ENCODE measurements at regions not wholly inside any gene's neighbourhood (a gene's known extent, or its start where the extent isn't known, plus 50 kb on each side); places are given as distances from the start of the nearest gene placed in this dataset.
"Not testable (repeated sequence)": the region's sequence is repeated elsewhere in the genome, so short reads cannot be mapped to it uniquely, and the experiment has no call there.

DNA sequence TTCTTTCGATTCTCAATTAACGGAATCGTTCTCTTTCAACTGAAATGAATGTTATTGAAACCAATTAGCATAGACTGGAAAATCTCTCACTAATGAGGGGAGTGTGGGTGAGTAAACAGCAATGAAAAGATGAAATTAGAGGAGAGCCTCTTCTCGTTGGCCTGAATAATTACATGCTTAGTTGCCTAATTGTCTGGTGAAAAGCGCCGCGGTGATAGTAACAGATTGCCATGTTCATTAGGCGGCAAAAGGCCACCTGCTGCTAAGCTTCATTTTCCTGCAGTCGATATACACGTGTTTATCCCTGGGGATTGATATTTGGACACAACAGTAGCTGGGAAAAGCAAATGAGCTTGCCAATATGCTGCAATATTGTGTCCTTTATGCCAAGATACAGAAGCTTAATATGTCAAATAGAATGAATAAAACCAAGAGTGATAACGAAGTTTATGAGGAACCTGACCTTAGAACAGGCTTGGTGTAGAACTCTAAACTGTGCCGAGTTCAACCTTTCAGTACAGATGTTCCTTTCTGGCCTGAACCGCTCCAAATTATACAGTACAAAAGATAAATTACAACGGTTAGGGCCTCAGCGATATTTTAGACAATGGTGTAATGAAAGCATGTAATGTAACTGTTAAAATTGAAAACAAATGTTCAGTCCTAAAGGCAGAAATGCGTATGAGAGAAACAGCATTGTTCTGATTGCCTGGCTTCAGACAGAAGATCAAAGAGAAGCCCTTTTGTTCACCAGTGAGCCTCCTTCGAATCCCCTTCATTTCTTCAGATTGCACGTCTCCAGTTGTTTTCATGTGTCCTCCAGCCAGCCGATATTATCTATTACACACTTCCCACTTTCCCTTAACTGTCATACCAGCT, 185.2 kb downstream of the SHOX2 start:
- DNase-seq: no peak

DNA sequence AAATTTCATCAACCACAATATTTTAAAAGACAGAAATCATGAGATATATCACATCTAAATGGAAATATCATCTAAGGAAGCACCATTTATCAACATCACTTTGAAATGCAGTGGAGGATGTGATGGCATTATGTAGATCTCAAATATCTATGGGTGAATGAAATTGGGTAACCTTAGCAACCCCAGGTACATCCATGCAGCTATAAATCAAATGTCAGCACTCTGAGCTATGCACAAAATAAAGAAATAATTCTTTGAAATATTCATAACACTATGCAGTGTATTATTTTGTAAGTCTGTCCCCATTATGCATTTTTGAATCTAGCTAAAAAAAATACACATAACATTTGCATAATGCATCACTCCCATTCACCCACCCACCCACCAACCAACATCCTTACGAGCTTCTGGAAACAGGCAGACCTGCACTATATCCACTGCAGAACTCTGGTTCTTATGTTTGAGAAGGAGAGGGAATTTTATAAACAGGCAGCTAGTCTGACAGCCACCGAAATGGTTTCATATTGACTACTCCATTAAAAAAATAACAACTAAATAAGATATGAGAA, 186.8 kb downstream of the SHOX2 start:
- no peak for DNase-seq

DNA sequence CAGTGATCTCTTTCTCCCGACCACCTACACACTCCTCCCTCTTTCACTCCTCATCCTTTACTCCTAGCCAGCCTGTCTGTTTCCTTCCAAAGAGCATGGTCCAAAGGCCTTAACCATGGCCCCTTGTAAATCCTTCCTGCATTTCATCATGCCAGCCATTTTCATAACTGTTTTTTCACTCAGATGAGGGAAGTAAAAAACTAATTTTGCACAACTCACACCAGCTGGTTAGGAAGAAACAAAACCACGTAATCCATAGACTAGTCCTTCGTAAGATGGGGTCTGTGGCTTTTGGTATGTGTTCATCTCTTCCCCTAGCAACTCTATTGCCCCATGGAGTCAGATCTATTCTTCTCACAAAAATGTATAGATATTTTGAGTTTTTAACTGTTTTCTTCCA, 187.8 kb downstream of the SHOX2 start:
- no peak for DNase-seq

DNA sequence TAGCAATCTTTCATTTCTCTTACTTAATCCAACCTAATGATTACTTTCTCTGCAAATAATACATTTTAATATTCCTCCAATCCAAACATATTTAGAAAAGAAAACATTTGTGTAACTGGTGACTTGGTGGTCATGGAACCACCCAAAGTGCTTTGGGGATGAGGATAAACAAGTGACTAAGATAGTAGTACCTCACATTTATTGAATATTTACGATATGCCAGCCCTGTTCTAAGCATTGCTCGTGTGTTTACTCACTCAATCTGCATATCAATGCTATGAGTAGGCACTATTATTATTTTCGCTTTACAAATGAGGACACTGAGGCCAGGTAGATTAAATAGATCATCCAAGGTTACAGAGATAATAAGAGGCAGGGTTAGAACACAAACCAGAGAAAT, 189.5 kb downstream of the SHOX2 start:
- DNase-seq: no peak

DNA sequence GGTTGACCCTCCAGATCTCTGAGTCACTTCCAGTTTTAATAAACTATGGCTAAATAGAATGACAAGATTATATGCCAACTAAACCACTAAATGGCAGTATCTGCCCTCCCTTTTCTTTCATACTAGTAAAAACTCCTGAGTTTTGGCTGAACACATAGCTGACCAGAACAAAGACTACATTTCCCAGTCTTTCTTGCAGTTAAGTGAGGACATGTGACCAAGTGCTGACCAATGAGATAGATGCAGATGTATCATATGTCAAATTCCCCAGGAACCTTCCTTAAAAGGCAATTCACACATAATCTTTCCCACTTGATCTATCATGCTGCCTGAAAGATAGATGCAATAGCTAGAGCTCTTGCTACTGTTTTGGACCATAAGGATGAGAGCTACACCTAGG, 191.3 kb downstream of the SHOX2 start:
- DNase-seq: no peak

DNA sequence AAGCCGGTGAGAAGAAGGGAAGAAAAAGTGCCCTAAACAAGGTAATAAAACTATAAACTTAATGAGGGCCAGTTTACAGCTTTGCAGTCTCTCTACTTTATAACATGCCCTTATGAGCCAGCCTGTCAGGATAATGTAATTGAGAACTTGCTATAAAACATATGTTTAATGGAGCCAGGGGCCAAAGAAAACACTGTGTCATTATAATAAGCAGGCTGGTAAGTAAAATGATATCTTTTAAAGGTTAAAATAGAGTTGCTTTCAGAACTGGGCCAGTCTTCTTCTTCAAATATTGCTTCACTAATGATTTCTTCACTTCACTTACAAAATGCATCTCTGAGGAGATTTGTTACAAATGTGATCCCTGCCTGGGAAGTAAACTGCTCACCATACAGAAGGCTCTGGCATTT, 192.5 kb downstream of the SHOX2 start:
- no peak for DNase-seq

DNA sequence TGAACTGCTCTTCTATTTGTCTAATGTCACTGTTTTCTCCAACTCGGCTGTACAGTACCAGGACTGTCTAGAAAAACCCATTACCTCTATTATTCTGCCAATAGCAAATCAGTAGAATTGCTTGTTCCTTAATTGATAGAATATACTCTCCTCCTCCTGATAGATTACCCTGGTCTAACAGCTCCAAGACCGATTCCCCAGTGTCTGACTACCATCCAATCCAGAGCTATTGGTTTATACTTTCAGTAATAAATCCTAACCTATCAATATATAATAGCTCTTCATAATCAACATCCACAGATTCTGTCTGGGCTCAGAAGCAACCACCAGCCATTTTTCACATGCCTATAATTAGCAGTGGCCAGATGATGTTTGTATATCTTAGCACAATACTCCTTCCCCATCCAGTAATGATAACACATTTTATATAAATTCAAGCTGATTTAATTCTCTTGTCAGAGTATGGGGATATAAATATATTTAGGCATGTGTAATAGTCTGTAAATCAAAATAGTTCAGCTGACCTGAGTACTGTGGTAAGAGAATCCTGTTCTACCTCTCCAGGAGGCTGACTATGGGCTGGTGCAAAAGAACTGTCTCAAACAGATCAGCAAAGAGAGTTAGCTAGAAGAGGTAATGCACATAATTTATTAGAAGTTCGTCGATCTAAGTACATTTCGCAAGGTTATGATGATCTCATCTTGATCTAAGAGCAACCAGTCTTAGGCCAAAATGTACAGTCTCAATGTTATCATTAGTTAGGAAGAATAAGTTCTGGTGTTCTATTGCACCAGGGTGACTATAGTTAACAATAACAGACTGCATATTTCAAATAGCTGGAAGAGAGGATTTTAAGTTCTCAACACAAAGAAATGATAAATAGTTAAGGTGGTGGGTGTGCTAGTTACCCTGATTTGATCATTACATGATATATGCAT, 193.4 kb downstream of the SHOX2 start:
- no peak for DNase-seq

DNA sequence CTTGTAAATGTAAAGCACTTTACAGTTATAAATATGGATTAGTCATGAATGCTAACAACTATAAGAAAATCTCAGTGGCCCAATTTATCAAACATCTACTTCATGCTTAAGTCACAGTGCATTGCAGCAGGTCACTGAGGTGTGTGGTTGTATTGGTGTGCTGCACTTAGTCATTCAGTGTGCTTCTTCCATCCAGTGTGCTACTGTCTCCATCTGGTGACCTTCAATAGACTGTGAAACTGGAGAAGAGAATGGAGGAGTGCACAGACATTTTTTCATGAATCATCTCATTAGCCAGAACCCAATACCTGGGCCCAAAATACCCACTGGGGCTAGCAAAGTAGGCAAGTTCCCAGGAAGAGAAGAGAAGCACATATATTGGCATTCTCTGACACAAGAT, 199.6 kb downstream of the SHOX2 start:
- no peak for DNase-seq

DNA sequence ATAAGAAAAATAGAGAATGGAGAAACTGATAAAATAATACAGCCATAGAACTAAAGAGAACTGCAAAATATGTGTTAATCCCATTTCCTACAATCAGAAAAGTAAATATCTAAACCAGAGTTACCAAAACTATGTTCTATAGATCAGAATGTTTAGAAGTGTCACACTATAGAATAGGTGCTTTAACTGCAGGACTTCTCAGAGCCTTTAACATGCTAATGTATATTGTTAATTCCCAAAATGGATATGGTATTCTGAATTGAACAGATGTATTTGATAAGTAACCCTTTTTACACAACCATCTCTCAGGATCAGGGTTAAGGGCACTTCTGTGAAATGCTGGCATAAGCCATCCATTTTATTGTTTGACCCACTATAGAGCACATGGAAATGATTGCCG, 200.3 kb downstream of the SHOX2 start:
- no peak for DNase-seq

DNA sequence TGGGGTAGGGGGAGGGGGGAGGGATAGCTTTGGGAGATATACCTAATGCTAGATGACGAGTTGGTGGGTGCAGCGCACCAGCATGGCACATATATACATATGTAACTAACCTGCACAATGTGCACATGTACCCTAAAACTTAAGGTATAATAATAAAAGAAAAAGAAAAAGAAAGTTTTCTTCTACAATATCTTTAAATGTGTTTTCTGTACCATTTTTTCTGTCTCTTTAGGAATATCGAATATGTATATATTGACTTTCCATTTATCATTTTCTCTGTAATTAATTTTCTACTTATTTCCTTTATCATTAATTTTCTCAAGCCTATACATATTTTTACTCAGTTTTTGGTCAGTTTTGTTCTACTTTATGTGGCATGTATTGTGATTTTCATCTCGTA, 203.5 kb downstream of the SHOX2 start:
- not testable (repeated sequence) for DNase-seq

DNA sequence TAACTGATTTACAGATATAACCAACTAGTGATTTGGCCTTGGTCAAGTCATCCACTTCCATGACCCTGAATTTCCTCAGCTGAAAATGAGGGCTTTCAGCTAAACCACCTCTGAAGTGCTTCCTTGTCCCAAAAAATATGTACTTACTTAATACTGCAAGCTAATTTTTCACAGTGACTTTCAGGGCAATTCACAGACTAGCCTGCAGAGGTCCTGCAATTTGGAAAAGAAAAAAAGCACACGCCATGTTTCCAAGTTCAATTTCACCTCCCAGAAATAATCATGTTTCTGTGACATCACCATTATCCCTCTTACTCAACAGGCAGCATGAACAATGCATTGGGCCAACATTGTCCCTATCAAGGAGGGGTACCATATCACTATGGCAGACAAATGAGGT, 218.2 kb downstream of the SHOX2 start:
- no peak for DNase-seq

DNA sequence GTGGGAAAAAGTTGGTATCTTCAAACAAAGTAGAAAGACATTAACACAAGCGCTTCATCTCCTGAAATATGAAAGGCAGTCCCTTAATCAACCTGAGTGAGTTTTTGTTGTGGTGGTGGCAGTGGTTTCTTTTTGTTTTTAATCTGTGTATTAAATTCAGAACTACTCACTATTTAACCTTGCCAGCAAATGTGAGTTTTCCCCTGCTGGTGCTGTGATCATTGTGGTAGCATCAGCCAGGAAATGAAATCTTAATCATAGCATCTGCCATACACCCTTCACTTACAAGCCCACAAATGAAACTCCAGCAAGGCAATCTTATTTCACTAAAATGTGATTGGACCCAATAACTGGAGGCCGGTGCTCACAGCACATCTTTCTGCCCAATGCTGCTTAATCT, 229.7 kb downstream of the SHOX2 start:
- DNase-seq: no peak

DNA sequence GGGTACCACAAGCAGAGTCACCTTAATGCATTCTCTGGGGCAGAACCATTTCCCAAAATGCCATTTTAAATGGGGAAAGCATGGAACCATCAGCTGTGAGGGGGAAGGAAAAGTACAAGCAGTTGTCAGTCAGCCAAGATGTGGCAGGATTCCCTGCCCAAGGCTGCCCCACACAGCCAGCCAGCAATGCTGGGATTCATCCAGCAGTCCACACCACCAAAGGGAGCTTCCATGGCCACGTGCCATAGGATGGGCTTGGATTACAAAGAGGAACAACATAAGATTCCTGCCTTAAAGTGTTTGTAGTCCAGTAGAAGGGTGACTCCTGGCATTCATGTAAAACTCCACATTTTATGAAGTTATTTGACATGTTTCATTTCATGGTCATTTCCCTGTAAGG, 233.3 kb downstream of the SHOX2 start:
- no peak for DNase-seq

DNA sequence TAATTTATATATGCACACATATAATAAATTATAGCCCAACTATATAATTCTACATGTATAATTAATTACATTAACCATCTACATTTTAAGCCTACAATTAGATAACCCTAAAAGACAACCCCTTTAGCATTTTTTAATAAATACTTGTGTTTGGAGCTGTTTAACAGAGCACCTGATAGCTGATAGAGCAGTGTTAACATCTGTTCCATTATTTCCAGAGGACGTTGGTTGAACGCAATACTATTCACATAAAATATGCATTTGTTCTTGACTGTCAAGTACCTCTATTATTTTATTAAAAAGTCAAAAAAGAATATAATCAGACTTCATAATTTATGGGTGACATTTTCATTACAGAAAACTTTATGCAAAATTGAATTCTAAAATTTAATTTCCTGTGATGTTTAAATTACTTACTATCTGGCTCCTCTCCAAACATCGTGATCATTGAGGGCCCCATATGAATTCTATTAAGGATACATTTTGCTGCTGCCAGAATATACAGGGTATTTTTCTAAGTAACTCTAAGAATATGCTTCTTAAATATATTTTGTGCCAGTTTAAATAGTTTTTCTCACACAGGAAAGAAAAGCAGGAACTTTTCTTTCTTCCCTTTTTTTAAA, 234.3 kb downstream of the SHOX2 start:
- DNase-seq: no peak

DNA sequence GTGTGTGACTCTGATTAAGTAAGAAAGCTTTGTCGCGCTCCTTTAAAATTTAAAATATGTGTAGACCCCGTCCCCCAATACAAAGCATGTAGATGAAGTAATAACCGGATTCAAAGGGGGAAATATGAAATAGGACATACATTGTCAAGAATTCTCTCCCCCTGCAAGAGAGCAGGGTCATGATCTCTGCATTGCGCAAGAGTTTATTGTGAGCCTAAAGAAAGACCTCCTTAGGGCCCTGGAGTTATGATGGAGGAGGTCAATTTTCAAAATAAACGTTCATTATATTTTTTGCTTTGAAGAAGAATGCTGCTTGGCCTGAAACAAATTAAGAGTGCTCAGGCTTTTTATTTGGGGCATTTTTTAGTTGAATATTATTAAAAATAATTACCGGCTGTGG, 235.0 kb downstream of the SHOX2 start:
- DNase-seq: no peak

DNA sequence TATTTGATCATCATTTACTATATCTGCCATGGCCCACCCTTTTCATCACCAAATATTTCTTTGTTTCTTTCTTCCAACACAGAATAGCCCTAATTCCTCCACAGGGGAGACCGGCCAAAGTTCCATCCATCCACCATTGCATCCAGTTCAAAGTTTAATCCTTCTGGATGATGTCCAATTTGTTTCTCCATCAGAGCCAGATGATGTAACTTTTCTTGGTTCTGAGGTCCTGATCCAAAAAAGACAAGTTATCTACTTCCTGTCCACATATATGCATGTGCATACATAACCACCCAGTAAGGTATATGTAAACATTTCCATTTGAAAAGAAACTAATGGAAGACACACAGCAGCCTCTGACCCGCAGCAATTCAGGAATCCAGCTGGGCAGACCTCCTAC, 237.3 kb downstream of the SHOX2 start:
- DNase-seq: no peak

DNA sequence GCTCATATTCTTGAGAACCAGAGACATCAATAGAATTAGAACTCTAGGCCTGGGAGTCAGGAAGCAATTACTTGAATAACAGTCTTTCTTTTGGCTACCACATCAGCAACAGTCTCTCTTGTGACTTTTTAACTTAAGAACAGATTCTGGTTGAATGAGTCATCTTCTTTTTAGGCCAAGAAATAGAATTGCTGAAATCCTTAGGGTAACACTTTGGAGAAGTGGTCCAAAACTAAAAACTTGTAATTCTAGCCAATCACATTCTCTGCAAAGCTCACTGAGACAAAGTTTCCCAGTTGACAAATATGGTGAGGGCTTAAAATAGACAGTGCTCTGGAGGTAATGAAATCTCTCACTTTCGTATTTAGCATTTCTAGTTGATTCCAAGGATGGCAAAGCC, 238.0 kb downstream of the SHOX2 start:
- no peak for DNase-seq

DNA sequence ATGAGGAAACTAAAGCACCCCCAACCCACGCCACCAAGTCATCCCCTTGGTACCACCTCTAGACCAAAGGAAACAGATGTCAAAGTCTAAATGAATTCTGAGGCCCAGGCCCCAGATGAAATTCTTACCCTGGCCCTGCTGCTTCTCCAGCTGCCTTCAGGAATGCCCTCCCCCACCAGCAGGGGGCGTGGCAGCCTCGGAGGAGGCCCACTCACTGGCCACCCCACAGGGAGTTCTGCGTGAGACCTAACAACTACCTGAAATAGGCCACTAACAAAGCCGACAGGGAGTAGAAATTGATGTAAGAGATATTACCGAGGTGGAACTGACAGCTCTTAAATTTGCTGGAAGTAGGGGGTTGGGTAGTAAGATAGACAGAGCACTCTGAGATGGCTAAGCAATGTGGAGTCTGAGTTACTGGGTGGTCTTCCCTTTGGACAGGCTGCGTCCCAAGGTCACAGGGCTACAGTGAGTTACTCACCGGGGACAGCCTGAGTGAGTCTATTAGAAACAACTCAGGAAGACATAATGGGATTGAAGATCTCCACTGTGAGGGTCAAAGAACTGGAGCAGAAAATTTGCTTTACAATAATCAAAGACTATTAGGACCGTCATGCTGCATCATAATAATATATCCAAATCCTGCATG, 240.7 kb downstream of the SHOX2 start:
- DNase-seq: no peak

DNA sequence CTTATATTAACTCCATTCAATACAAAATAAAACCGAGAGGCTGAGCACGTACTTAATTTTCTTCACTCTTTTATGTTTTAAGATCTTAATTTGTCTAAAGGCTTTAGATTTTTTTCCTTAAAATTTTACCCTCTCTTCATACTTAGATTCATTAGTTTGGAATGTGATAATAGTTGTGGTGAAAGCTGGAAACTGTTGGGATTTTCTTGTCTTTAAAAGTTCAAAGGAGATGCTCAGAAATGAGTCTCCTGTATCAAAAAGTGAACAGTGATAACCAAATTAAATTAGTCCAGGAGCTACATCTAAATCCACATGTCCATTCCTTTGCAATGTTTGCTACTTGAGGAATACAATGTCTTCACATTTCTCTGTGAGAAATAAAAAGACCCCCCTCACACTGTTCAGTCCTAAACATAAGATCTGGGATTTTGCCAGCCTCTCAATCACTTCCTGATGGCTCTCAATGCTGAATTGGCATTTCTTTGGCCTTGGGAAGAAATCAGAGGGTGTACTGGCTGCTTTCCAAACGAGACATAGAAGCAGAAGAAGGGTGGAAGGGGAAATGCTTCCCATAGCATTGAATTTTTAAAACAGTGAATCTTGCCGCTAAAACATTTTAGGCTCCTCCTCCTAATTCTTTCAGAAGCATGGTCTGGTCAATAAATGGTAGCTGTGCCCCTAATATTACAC, 245.0 kb downstream of the SHOX2 start:
- no peak for DNase-seq

DNA sequence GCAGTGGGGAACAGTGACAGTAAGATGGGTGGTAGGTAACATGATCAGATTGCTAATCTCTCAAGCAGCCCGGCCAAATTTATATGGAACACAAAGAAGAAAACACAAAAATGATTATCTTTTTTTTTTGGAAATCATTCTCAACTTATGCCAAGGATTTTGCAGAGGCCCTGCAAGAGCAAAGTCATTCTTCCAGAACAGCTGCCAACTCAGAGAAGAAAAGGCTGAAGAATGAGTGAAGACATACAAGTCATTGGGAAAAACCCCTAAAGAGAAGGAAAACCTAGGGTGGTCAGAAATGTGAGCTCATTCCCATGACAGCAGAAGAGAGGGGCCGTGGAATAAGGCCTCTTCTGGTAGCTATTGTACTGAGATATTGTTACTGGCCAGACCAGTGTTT, 246.7 kb downstream of the SHOX2 start:
- no peak for DNase-seq

DNA sequence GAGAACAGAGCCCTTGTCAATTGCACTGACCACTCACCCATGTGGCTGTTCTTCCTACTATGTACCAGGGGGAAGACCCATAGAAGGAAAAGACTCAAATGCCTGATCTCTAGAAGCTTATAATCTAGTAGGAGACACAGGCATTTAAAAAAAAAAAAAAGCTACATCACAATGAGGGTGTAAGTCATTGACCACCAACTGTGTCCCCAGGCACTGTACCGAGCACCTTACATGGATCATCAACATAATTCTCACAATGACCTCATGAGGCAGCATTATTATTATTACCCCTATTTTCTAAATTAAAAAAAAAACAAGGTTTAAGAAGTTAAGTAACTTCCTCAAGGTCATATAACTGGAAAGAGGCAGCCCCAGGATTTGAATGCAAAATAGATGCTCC, 247.4 kb downstream of the SHOX2 start:
- DNase-seq: no peak

DNA sequence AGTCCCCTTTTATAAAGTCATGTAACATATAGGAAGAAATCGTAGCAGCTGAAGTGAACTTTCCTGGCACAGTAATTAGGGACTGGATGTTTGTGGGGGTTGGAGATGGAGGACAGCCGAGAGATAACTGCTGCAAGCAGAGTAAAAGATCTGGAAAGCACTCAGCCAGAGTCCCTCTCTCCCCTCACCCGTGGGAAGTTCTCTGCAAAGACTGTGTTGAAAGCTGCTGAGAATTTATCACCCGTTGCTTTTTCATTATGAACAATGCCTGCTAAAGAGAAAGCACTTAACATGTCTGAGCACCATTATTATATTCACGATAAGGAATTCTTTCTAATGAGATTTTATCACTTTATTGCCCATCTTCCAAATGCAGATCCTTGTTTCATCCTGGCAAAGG, 248.8 kb downstream of the SHOX2 start:
- no peak for DNase-seq

Data from occipital lobe (tissue), 1 donor.